Heart right ventricle (tissue), 16 donors: ENCODE measurements at regions not wholly inside any gene's neighbourhood (a gene's known extent, or its start where the extent isn't known, plus 50 kb on each side); places are given as distances from the start of the nearest gene placed in this dataset.

Experiments used
- ATAC-seq, 8 donors: fragments of 200-7000 bp; cut with Tn5 transposase; one replicate each; pipeline ENCODE4 v1.9.1; 2020; ENCODE audit warnings: mild to moderate bottlenecking in 8 of 8, moderate library complexity in 8 of 8, moderate number of reproducible peaks in 1 of 8
- DNase-seq, 2 donors: peaks; one replicate each; pipeline ENCODE4 v3.0.0-alpha.2; 2020
- H3K27ac ChIP-seq, 10 donors: fragments of 200-600 bp; sonication (generic) in 2 of 10; one replicate each; pipeline versions ENCODE4 v1.5.0 to v1.8.0; 2020 to 2022; ENCODE audit warnings: mild to moderate bottlenecking in 3 of 10
- H3K27me3 ChIP-seq, 7 donors: fragments of 200-600 bp; one replicate each; pipeline ENCODE4 v1.8.0; 2021 to 2022; ENCODE audit warnings: mild to moderate bottlenecking in 2 of 7
- H3K36me3 ChIP-seq, 9 donors: fragments of 200-600 bp; sonication (generic) in 1 of 9; one replicate each; pipeline versions ENCODE4 v1.5.0 to v1.8.0; 2020 to 2022; ENCODE audit warnings: mild to moderate bottlenecking in 2 of 9
- H3K4me1 ChIP-seq, 9 donors: fragments of 200-600 bp; sonication (generic) in 1 of 9; one replicate each; pipeline versions ENCODE4 v1.5.0 to v1.8.0; 2020 to 2022; ENCODE audit warnings: mild to moderate bottlenecking in 4 of 9
- H3K4me3 ChIP-seq, 10 donors: fragments of 200-600 bp; sonication (generic) in 2 of 10; one replicate each; pipeline versions ENCODE4 v1.5.0 to v1.8.0; 2020 to 2022; ENCODE audit warnings: mild to moderate bottlenecking in 7 of 10, moderate library complexity in 2 of 10
- H3K9me3 ChIP-seq, 11 donors: fragments of 200-600 bp in 10 of 11; sonication (generic) in 2 of 11; one replicate each; pipeline versions ENCODE4 v1.5.0 to v1.8.0; 2013 to 2022; ENCODE audit warnings: mild to moderate bottlenecking in 2 of 11, control low read depth in 1 of 11, moderate library complexity in 1 of 11
- CTCF ChIP-seq, 9 donors: fragments of 200-600 bp; sonication (generic) in 2 of 9; IDR thresholded peaks; one replicate each; pipeline versions ENCODE4 v1.5.0 to v1.8.0; 2021 to 2022; ENCODE audit warnings: antibody characterized with exemption in 9 of 9, mild to moderate bottlenecking in 5 of 9, moderate library complexity in 1 of 9
- WGBS, 2 donors: extraction: QIAGEN DNeasy Blood & Tissue Kit; methylation state at CpG; one replicate each; pipeline ENCODE4 v1.1.7; 2013; ENCODE audit warnings: inconsistent platforms in 1 of 2; 5-methylcytosine and 5-hydroxymethylcytosine counted together
- intact Hi-C, 10 donors: fragments of 100-400 bp; cut with DNase I; formaldehyde crosslinking; loops; one replicate each; pipeline versions ENCODE4 v1.11.1 to v1.14.2; 2022
- donor health status: Arrhythmogenic right ventricular cardiomyopathy.
- donor health status: ischemic (EF 13 %, LVEDD 7.1; RV severe dilation, severe dysfunction).
- donor health status: healthy with polysubstance abuse.
- donor health status: DM: no; HTN: yes; CAD: no.
- donor health status: DM: no; HTN: no; CAD: no.
- donor health status: ischemic (EF 25% LVEDD 6.9; RV normal size, moderate dysfunction).
- donor health status: ischemic (EF 25% LVEDD 5.7; RV mildly dilated, moderate dysfunction).
- donor health status: healthy.
- donor health status: DM: yes; HTN: yes; CAD: no.
- donor health status: Ischemic cardiomyopathy.
- donor health status: ischemic (EF 35%, LVEDD 5.7; RV mildly dilated, moderate dysfunction).
- donor health status: nonischemic (EF 11% LVEDD 7.7; RV severe dilation, severe dysfunction).
- donor health status: DM: yes; HTN: yes; CAD: no.
- donor health status: PGD.
- donor health status: ischemic (EF 29% LVEDD 5.4; RV normal size, mild dysfunction).
- donor health status: nonischemic (EF 23%, LVEDD 6.1; RV moderate dilation, normal function).

- H3K4me1 ChIP-seq: no peaks in the 10 kb centered on the region
- no peak for TF ChIP-seq CTCF (IDR thresholded peaks at IDR 0.05)
- no peak overlapping the region for H3K27ac ChIP-seq
- peaks cover 0 to 10% (median 0%) of the 10 kb centered on the region in 11 donors for H3K9me3 ChIP-seq
- H3K36me3 ChIP-seq: no peaks in the 10 kb centered on the region
- intact Hi-C loops: no loop called here
- DNase-seq (no peak), ATAC-seq (no peak)
- 79 to 80% methylated on average over 1 of the region's 1 CpG for WGBS, 2 donors
- H3K27me3 ChIP-seq: no peaks in the 10 kb centered on the region
- no peak overlapping the region for H3K4me3 ChIP-seq
Measured at GRCh38 chr21:22399681-22400514, 1401.7 kb downstream of the NCAM2 start.

- ATAC-seq (no peak), DNase-seq (no peak)
- intact Hi-C loops: no loop called here
- TF ChIP-seq CTCF (IDR thresholded peaks at IDR 0.05): no peak
- Histone ChIP-seq H3K36me3 (no peaks in the 10 kb centered on the region), H3K27me3 (no peaks in the 10 kb centered on the region), H3K9me3 (peaks cover 0 to 8% (median 0%) of the 10 kb centered on the region in 11 donors), H3K27ac (no peak overlapping the region), H3K4me1 (no peaks in the 10 kb centered on the region), H3K4me3 (no peak overlapping the region)
- WGBS, 2 donors: 68 to 73% methylated on average over 2 of the region's 2 CpGs
Measured at GRCh38 chr21:22409571-22409970, 1411.4 kb downstream of the NCAM2 start.

GRCh38 chr21:22416555-22416954 lies 1418.3 kb downstream of the NCAM2 start:
- ATAC-seq: no peak
- no peak overlapping the region for H3K4me3 ChIP-seq
- intact Hi-C loops: no loop called here
- no peaks in the 10 kb centered on the region for H3K4me1 ChIP-seq
- 63 to 68% methylated on average over 1 of the region's 1 CpG for WGBS, 2 donors
- H3K36me3 ChIP-seq: no peaks in the 10 kb centered on the region
- peaks cover 0 to 4% (median 0%) of the 10 kb centered on the region in 11 donors for H3K9me3 ChIP-seq
- no peak for TF ChIP-seq CTCF (IDR thresholded peaks at IDR 0.05)
- no peak for DNase-seq
- H3K27ac ChIP-seq: no peak overlapping the region
- no peaks in the 10 kb centered on the region for H3K27me3 ChIP-seq

GRCh38 chr21:22421416-22422180 lies 1423.4 kb downstream of the NCAM2 start:
- DNase-seq: no peak
- Histone ChIP-seq H3K4me3 (no peak overlapping the region), H3K4me1 (no peaks in the 10 kb centered on the region), H3K27me3 (no peaks in the 10 kb centered on the region), H3K9me3 (peaks cover 0 to 9% (median 0%) of the 10 kb centered on the region in 11 donors), H3K27ac (no peak overlapping the region), H3K36me3 (no peaks in the 10 kb centered on the region)
- TF ChIP-seq CTCF (IDR thresholded peaks at IDR 0.05): no peak
- WGBS, 2 donors: 75 to 80% methylated on average over 6 of the region's 6 CpGs
- intact Hi-C loops: no loop called here
- no peak for ATAC-seq
